ENCODE measurements at regions not wholly inside any gene's neighbourhood (a gene's known extent, or its start where the extent isn't known, plus 50 kb on each side); places are given as distances from the start of the nearest gene placed in this dataset.

- ATAC-seq (ENCODE audit: poor library complexity) (no peak), DNase-seq (no peak)
- Histone ChIP-seq H3K27me3 (ENCODE audit: control insufficient read depth in 1 of 2, insufficient read depth in 2 of 2, low read length in 2 of 2) (no peaks in the 10 kb centered on the region), H3K4me1 (ENCODE audit: insufficient read depth, low read length) (no peaks in the 10 kb centered on the region), H3K27ac (ENCODE audit: low read depth in 1 of 2, low read length in 2 of 2) (no peak overlapping the region), H3K4me3 (ENCODE audit: low read length) (no peak overlapping the region), H3K9me3 (ENCODE audit: control insufficient read depth in 1 of 2, insufficient read depth in 1 of 2, low read length in 2 of 2) (peaks cover 0 to 5% of the 10 kb centered on the region in 2 experiments), H3K36me3 (ENCODE audit: insufficient read depth, low read length) (no peaks in the 10 kb centered on the region)
- no peak for TF ChIP-seq CTCF (IDR thresholded peaks at IDR 0.05)
- Mint-ChIP-seq H3K36me3 (ENCODE audit: low read depth) (no peaks in the 10 kb centered on the region), H3K4me3 (no peak overlapping the region), H3K9me3 (peaks cover 1% of the 10 kb centered on the region), H3K27me3 (no peaks in the 10 kb centered on the region), H3K27ac (no peak overlapping the region), H3K4me1 (ENCODE audit: low read depth) (no peaks in the 10 kb centered on the region)
- CTCF ChIA-PET = no interaction called here
- POLR2A ChIA-PET = no interaction called here
- intact Hi-C loops (cut with DNase I, micrococcal nuclease) = no loop called here
These were observed 1485.9 kb downstream of the PLA2G4A start for GRCh38 chr1:188314557-188315137.

GRCh38 chr1:188317894-188318293, 1489.1 kb downstream of the PLA2G4A start:
- Mint-ChIP-seq H3K9me3 (peaks cover 8% of the 10 kb centered on the region), H3K4me3 (no peak overlapping the region), H3K4me1 (ENCODE audit: low read depth) (no peaks in the 10 kb centered on the region), H3K36me3 (ENCODE audit: low read depth) (no peaks in the 10 kb centered on the region), H3K27ac (no peak overlapping the region), H3K27me3 (no peaks in the 10 kb centered on the region)
- no peaks in the 10 kb centered on the region for H3K9me3 ChIP-seq (ENCODE audit: control insufficient read depth in 1 of 2, insufficient read depth in 1 of 2, low read length in 2 of 2)
- CTCF ChIA-PET = no interaction called here
- POLR2A ChIA-PET = no interaction called here
- no peak overlapping the region for H3K4me3 ChIP-seq (ENCODE audit: low read length)
- intact Hi-C loops (cut with DNase I, micrococcal nuclease) = no loop called here
- no peaks in the 10 kb centered on the region for H3K36me3 ChIP-seq (ENCODE audit: insufficient read depth, low read length)
- no peak overlapping the region for H3K27ac ChIP-seq (ENCODE audit: low read depth in 1 of 2, low read length in 2 of 2)
- DNase-seq (no peak), ATAC-seq (ENCODE audit: poor library complexity) (no peak)
- H3K4me1 ChIP-seq (ENCODE audit: insufficient read depth, low read length) = no peaks in the 10 kb centered on the region
- no peak for TF ChIP-seq CTCF (IDR thresholded peaks at IDR 0.05)
- H3K27me3 ChIP-seq (ENCODE audit: control insufficient read depth in 1 of 2, insufficient read depth in 2 of 2, low read length in 2 of 2) = no peaks in the 10 kb centered on the region

- Mint-ChIP-seq H3K4me1 (ENCODE audit: low read depth) (no peaks in the 10 kb centered on the region), H3K4me3 (no peak overlapping the region), H3K27ac (no peak overlapping the region), H3K36me3 (ENCODE audit: low read depth) (no peaks in the 10 kb centered on the region), H3K9me3 (peaks cover 6% of the 10 kb centered on the region), H3K27me3 (no peaks in the 10 kb centered on the region)
- ChIA-PET POLR2A (interaction anchor here (0.7 kb wide), 1 partner anchor 21 kb away, joined by 3 read pairs; no protein-coding TSS in a partner anchor), CTCF (no interaction called here)
- no peak for TF ChIP-seq CTCF (IDR thresholded peaks at IDR 0.05)
- Histone ChIP-seq H3K4me3 (ENCODE audit: low read length) (no peak overlapping the region), H3K27me3 (ENCODE audit: control insufficient read depth in 1 of 2, insufficient read depth in 2 of 2, low read length in 2 of 2) (no peaks in the 10 kb centered on the region), H3K36me3 (ENCODE audit: insufficient read depth, low read length) (no peaks in the 10 kb centered on the region), H3K9me3 (ENCODE audit: control insufficient read depth in 1 of 2, insufficient read depth in 1 of 2, low read length in 2 of 2) (peaks cover 0 to 3% of the 10 kb centered on the region in 2 experiments), H3K4me1 (ENCODE audit: insufficient read depth, low read length) (no peaks in the 10 kb centered on the region), H3K27ac (ENCODE audit: low read depth in 1 of 2, low read length in 2 of 2) (no peak overlapping the region)
- DNase-seq (no peak), ATAC-seq (ENCODE audit: poor library complexity) (no peak)
- intact Hi-C loops (cut with DNase I, micrococcal nuclease) = no loop called here
These were observed 1496.5 kb downstream of the PLA2G4A start for GRCh38 chr1:188325211-188325610.
